ENCODE measurements at regions not wholly inside any gene's neighbourhood (a gene's known extent, or its start where the extent isn't known, plus 50 kb on each side); places are given as distances from the start of the nearest gene placed in this dataset.

- H3K9me3 Mint-ChIP-seq (ENCODE audit: low read depth), result no peaks in the 10 kb centered on the region
- peaks cover 1% of the 10 kb centered on the region for H3K27me3 Mint-ChIP-seq
- no peak overlapping the region for H3K4me3 Mint-ChIP-seq
- no peak overlapping the region for H3K27ac Mint-ChIP-seq
- no peaks in the 10 kb centered on the region for H3K36me3 Mint-ChIP-seq
- no peaks in the 10 kb centered on the region for H3K4me1 Mint-ChIP-seq (ENCODE audit: low read depth)
Observed at GRCh38 chr2:41729800-41730364, 317.9 kb upstream of the PKDCC start.

DNA sequence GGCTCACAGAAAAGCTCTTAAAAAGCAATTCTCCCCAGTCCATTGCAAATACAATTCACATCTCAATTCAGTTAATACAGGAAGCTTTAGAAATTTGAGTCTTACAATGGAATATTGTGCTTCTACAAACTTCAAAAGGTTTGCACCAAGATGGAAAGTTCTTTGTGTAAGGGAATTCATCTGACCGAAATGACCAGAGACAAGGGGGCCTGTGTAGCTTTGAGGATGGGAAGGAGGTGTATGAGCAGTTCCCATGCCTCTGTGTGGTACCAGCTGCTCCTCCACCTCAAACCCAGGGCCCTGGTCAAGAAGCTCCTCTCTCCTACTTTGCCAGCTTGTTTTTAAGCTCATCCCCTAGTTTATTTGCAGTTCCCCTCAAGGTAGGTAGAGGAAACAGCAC lies 312.8 kb upstream of the PKDCC start:
- H3K27ac Mint-ChIP-seq, result no peak overlapping the region
- no peak overlapping the region for H3K4me3 Mint-ChIP-seq
- no peaks in the 10 kb centered on the region for H3K36me3 Mint-ChIP-seq
- no peaks in the 10 kb centered on the region for H3K9me3 Mint-ChIP-seq (ENCODE audit: low read depth)
- H3K4me1 Mint-ChIP-seq (ENCODE audit: low read depth), result no peaks in the 10 kb centered on the region
- peaks cover 11% of the 10 kb centered on the region for H3K27me3 Mint-ChIP-seq

DNA sequence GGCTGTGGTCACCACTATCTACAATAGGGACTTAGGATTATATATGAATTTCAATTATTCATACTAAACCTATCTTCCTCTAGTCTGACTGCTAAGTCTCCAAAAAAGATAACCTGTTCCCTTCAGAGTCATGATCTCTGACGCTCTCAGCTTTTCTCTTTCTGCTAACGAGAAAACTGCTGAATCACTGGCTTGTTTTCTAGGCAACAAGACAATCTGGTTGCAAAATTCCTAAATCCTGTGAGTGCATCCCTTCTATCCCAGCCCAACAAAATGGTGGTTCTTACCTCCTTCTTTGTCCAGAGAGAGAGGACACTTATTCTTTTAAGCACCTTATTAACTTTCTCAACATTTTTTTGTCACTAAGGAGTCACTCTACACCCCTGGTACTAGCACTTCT lies 312.3 kb upstream of the PKDCC start:
- Mint-ChIP-seq H3K27me3 (peaks cover 12% of the 10 kb centered on the region), H3K36me3 (no peaks in the 10 kb centered on the region), H3K4me3 (no peak overlapping the region), H3K9me3 (ENCODE audit: low read depth) (no peaks in the 10 kb centered on the region), H3K4me1 (ENCODE audit: low read depth) (no peaks in the 10 kb centered on the region), H3K27ac (no peak overlapping the region)

DNA sequence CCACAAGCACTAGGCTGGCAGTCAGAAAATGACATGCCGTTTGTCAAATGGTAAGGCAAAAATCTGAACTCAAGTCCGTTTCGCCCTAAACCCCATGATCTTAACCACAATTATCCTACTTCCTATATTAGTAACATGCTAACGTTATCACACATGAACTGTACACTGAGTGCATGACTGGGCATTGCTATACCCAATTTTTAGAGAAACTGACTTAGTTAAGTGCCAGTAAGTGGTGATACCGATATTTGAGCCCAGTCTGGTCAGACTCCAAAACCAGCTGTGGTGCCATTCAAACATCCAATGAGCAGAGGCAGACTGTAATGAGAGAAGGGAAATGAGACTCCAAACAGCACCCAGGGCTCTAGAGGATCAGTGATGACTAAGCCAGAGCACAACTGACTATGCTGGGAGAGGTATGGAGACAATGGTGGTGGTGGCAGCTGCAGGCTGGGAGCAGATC lies 311.7 kb upstream of the PKDCC start:
- Mint-ChIP-seq H3K4me3 (no peak overlapping the region), H3K27ac (no peak overlapping the region), H3K9me3 (ENCODE audit: low read depth) (no peaks in the 10 kb centered on the region), H3K36me3 (no peaks in the 10 kb centered on the region), H3K27me3 (peaks cover 13% of the 10 kb centered on the region), H3K4me1 (ENCODE audit: low read depth) (no peaks in the 10 kb centered on the region)

DNA sequence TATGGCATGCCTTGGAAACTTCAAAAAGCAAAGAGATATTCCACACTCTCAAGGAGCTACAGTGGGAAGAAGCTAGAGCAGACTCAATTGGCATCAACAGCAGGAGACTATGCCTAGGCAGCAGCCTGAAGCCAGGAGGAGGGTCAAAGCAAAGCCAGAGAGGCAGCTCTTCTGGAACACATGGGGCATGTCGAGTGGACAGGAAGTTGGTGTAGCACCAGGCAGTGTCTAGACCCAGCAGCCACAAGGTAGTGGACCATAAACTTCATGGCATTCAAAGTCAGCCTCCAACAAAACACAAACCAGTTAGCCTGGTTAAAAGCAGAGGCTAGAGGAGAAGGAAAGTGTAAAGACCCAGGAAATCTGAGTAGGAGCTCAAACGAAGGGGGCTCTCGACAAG lies 311.2 kb upstream of the PKDCC start:
- Mint-ChIP-seq H3K27ac (no peak overlapping the region), H3K4me1 (ENCODE audit: low read depth) (no peaks in the 10 kb centered on the region), H3K27me3 (peaks cover 13% of the 10 kb centered on the region), H3K36me3 (no peaks in the 10 kb centered on the region), H3K4me3 (no peak overlapping the region), H3K9me3 (ENCODE audit: low read depth) (no peaks in the 10 kb centered on the region)

- Mint-ChIP-seq H3K27me3 (peaks cover 12% of the 10 kb centered on the region), H3K4me3 (no peak overlapping the region), H3K4me1 (ENCODE audit: low read depth) (no peaks in the 10 kb centered on the region), H3K27ac (no peak overlapping the region), H3K36me3 (no peaks in the 10 kb centered on the region), H3K9me3 (ENCODE audit: low read depth) (no peaks in the 10 kb centered on the region)
Observed at GRCh38 chr2:41737888-41738287, 309.9 kb upstream of the PKDCC start.

DNA sequence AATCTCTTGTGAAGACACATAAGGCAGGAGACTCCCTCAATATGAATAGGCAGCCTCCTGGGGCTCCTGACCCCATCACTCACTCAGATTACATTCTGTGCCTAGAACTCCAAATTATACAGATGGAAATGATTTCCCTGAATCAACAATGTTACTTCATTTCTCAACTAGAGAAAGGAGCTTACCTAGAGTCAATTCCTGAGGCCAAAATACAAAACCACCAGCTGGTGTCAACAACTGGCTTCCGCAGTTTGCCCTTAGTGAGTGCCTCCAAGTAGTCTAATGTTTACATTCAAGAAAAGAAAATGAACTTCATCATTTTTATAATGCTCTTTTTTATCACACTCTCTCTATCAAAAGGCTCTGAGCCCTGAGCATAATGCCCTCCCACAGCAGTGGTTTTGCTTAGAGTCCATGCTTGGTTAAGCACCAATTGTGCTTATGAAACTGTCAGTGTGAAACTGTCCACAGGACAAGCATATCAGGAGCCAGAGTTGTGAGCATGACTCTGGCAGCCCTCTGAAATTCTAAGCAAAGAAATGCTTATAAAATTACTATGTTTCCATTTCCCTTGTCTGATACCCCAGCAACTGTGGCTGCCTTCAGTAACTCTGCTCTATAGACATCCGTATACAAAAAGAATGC lies 305.7 kb upstream of the PKDCC start:
- peaks cover 10% of the 10 kb centered on the region for H3K27me3 Mint-ChIP-seq
- no peak overlapping the region for H3K4me3 Mint-ChIP-seq
- no peaks in the 10 kb centered on the region for H3K36me3 Mint-ChIP-seq
- H3K4me1 Mint-ChIP-seq (ENCODE audit: low read depth), result no peaks in the 10 kb centered on the region
- peaks cover 3% of the 10 kb centered on the region for H3K9me3 Mint-ChIP-seq (ENCODE audit: low read depth)
- no peak overlapping the region for H3K27ac Mint-ChIP-seq

- no peaks in the 10 kb centered on the region for H3K4me1 Mint-ChIP-seq (ENCODE audit: low read depth)
- no peak overlapping the region for H3K4me3 Mint-ChIP-seq
- peaks cover 3% of the 10 kb centered on the region for H3K9me3 Mint-ChIP-seq (ENCODE audit: low read depth)
- H3K27me3 Mint-ChIP-seq, result peaks cover 7% of the 10 kb centered on the region
- no peak overlapping the region for H3K27ac Mint-ChIP-seq
- no peaks in the 10 kb centered on the region for H3K36me3 Mint-ChIP-seq
Observed at GRCh38 chr2:41743324-41743723, 304.5 kb upstream of the PKDCC start.

- Mint-ChIP-seq H3K36me3 (no peaks in the 10 kb centered on the region), H3K9me3 (ENCODE audit: low read depth) (no peaks in the 10 kb centered on the region), H3K27me3 (peaks cover 7% of the 10 kb centered on the region), H3K4me3 (no peak overlapping the region), H3K4me1 (ENCODE audit: low read depth) (no peaks in the 10 kb centered on the region), H3K27ac (no peak overlapping the region)
Observed at GRCh38 chr2:41750829-41751228, 297.0 kb upstream of the PKDCC start.

- H3K27me3 Mint-ChIP-seq, result peaks cover 6% of the 10 kb centered on the region
- H3K36me3 Mint-ChIP-seq, result no peaks in the 10 kb centered on the region
- H3K4me1 Mint-ChIP-seq (ENCODE audit: low read depth), result no peaks in the 10 kb centered on the region
- no peaks in the 10 kb centered on the region for H3K9me3 Mint-ChIP-seq (ENCODE audit: low read depth)
- no peak overlapping the region for H3K4me3 Mint-ChIP-seq
- no peak overlapping the region for H3K27ac Mint-ChIP-seq
Observed at GRCh38 chr2:41759880-41760279, 287.9 kb upstream of the PKDCC start.

- no peaks in the 10 kb centered on the region for H3K9me3 Mint-ChIP-seq (ENCODE audit: low read depth)
- H3K27ac Mint-ChIP-seq, result no peak overlapping the region
- no peak overlapping the region for H3K4me3 Mint-ChIP-seq
- H3K27me3 Mint-ChIP-seq, result peaks cover 3% of the 10 kb centered on the region
- no peaks in the 10 kb centered on the region for H3K4me1 Mint-ChIP-seq (ENCODE audit: low read depth)
- no peaks in the 10 kb centered on the region for H3K36me3 Mint-ChIP-seq
Observed at GRCh38 chr2:41763141-41763540, 284.7 kb upstream of the PKDCC start.

- no peaks in the 10 kb centered on the region for H3K36me3 Mint-ChIP-seq
- H3K4me1 Mint-ChIP-seq (ENCODE audit: low read depth), result no peaks in the 10 kb centered on the region
- peaks cover 3% of the 10 kb centered on the region for H3K27me3 Mint-ChIP-seq
- H3K27ac Mint-ChIP-seq, result no peak overlapping the region
- no peak overlapping the region for H3K4me3 Mint-ChIP-seq
- no peaks in the 10 kb centered on the region for H3K9me3 Mint-ChIP-seq (ENCODE audit: low read depth)
Observed at GRCh38 chr2:41764131-41764530, 283.7 kb upstream of the PKDCC start.

DNA sequence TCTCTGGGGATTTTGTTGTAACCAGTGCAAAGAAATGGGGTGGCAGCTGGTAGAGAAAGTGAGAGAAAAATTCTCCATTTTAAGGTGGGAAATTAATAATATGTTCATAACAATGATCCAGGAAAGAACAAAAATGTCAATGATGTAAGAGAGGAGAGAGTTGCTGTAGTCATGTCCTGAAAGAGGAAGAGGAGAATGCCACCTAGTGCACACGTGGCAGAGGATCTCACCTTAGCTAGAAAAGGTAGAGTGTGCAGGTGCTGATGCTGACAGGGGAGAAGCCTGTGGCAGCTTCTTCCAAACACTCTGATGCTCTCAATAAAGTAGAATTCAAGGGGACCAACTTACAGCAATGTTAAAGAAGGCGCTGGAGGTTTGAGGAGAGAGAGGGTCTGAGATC lies 282.9 kb upstream of the PKDCC start:
- H3K4me3 Mint-ChIP-seq, result no peak overlapping the region
- no peaks in the 10 kb centered on the region for H3K9me3 Mint-ChIP-seq (ENCODE audit: low read depth)
- H3K36me3 Mint-ChIP-seq, result no peaks in the 10 kb centered on the region
- no peak overlapping the region for H3K27ac Mint-ChIP-seq
- no peaks in the 10 kb centered on the region for H3K4me1 Mint-ChIP-seq (ENCODE audit: low read depth)
- peaks cover 10% of the 10 kb centered on the region for H3K27me3 Mint-ChIP-seq

- no peaks in the 10 kb centered on the region for H3K9me3 Mint-ChIP-seq (ENCODE audit: low read depth)
- peaks cover 11% of the 10 kb centered on the region for H3K27me3 Mint-ChIP-seq
- no peaks in the 10 kb centered on the region for H3K36me3 Mint-ChIP-seq
- H3K27ac Mint-ChIP-seq, result no peak overlapping the region
- H3K4me3 Mint-ChIP-seq, result no peak overlapping the region
- no peaks in the 10 kb centered on the region for H3K4me1 Mint-ChIP-seq (ENCODE audit: low read depth)
Observed at GRCh38 chr2:41768310-41768709, 279.5 kb upstream of the PKDCC start.

DNA sequence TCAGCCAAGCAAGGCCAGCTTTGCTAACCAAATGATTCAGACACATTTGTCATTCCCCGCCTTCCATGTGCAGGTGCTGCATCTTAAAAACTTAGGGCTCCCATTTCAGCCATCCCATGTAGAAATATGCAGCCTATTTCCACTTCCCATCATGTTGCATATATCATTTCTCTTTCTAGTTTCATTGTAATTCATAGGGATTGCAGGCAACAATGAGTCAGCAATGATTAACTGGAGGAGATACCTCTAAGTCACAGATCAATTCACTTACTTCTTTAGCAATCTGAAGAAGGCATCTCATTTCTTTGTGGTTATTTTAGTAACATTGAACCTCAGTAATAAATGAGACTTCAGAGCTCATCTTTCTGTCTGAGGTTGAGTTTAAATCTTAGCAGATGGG lies 276.1 kb upstream of the PKDCC start:
- no peak overlapping the region for H3K4me3 Mint-ChIP-seq
- peaks cover 18% of the 10 kb centered on the region for H3K27me3 Mint-ChIP-seq
- H3K36me3 Mint-ChIP-seq, result no peaks in the 10 kb centered on the region
- no peaks in the 10 kb centered on the region for H3K4me1 Mint-ChIP-seq (ENCODE audit: low read depth)
- no peak overlapping the region for H3K27ac Mint-ChIP-seq
- no peaks in the 10 kb centered on the region for H3K9me3 Mint-ChIP-seq (ENCODE audit: low read depth)

DNA sequence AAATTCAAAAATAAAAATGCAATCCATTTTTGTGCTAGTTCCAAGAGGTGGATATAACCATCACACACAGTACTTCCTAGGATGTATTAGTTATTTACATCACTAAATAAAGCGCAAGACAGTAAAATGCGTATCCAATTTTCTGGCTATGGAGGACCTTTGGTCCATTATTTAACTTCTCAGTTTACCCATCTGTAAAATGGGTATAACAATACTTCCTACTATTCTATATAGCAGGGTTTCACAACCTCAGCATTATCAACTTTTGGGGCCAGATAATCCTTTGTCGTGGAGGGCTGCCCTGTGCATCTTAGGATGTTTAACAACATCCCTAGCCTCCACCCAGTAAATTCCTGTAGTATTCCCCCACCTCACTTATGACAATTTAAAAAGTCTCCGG lies 275.1 kb upstream of the PKDCC start:
- Mint-ChIP-seq H3K27ac (no peak overlapping the region), H3K4me3 (no peak overlapping the region), H3K4me1 (ENCODE audit: low read depth) (no peaks in the 10 kb centered on the region), H3K27me3 (peaks cover 18% of the 10 kb centered on the region), H3K36me3 (no peaks in the 10 kb centered on the region), H3K9me3 (ENCODE audit: low read depth) (no peaks in the 10 kb centered on the region)
